ENCODE measurements at regions not wholly inside any gene's neighbourhood (a gene's known extent, or its start where the extent isn't known, plus 50 kb on each side); places are given as distances from the start of the nearest gene placed in this dataset.

DNA sequence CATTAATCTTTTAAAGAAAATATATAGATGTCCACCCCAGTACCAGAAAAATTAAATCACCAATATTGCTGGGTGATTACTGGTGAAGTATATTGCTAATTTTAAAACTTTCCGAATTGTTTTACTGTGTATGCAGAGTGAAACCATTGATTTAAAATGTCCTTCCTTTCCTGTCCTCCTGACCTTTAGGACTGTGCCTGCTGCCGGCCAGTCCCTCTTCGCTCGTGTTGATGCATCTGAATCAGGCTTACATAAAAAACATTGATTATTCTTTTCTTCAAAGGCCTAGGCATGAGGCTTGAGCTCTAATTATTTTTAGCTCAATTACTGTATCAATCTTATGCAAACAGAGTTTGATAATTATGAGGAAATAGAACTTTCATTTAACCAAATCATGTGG lies 1128.1 kb downstream of the BRINP3 start:
- no peak for ATAC-seq
- TF ChIP-seq, protein P1, sequence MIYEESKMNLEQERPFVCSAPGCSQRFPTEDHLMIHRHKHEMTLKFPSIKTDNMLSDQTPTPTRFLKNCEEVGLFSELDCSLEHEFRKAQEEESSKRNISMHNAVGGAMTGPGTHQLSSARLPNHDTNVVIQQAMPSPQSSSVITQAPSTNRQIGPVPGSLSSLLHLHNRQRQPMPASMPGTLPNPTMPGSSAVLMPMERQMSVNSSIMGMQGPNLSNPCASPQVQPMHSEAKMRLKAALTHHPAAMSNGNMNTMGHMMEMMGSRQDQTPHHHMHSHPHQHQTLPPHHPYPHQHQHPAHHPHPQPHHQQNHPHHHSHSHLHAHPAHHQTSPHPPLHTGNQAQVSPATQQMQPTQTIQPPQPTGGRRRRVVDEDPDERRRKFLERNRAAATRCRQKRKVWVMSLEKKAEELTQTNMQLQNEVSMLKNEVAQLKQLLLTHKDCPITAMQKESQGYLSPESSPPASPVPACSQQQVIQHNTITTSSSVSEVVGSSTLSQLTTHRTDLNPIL (CRISPR knock-in tag; IDR thresholded peaks at IDR 0.05; ENCODE audit: low read depth), result no peak
- TF ChIP-seq RARB (CRISPR knock-in tag; IDR thresholded peaks at IDR 0.05) (no peak), ZFP3 (CRISPR knock-in tag; IDR thresholded peaks at IDR 0.05) (no peak), ARNTL (CRISPR knock-in tag; IDR thresholded peaks at IDR 0.05; ENCODE audit: borderline replicate concordance, low read depth) (no peak), SNAI2 (CRISPR knock-in tag; IDR thresholded peaks at IDR 0.05) (no peak), ZNF8 (CRISPR knock-in tag; IDR thresholded peaks at IDR 0.05) (no peak), ZNF70 (CRISPR knock-in tag; IDR thresholded peaks at IDR 0.05) (no peak), PPARA (CRISPR knock-in tag; IDR thresholded peaks at IDR 0.05; ENCODE audit: borderline replicate concordance) (no peak)
- TF ChIP-seq, protein P2, sequence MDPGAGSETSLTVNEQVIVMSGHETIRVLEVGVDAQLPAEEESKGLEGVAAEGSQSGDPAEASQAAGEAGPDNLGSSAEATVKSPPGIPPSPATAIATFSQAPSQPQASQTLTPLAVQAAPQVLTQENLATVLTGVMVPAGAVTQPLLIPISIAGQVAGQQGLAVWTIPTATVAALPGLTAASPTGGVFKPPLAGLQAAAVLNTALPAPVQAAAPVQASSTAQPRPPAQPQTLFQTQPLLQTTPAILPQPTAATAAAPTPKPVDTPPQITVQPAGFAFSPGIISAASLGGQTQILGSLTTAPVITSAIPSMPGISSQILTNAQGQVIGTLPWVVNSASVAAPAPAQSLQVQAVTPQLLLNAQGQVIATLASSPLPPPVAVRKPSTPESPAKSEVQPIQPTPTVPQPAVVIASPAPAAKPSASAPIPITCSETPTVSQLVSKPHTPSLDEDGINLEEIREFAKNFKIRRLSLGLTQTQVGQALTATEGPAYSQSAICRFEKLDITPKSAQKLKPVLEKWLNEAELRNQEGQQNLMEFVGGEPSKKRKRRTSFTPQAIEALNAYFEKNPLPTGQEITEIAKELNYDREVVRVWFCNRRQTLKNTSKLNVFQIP (CRISPR knock-in tag; IDR thresholded peaks at IDR 0.05; ENCODE audit: borderline replicate concordance, low read depth), result no peak

DNA sequence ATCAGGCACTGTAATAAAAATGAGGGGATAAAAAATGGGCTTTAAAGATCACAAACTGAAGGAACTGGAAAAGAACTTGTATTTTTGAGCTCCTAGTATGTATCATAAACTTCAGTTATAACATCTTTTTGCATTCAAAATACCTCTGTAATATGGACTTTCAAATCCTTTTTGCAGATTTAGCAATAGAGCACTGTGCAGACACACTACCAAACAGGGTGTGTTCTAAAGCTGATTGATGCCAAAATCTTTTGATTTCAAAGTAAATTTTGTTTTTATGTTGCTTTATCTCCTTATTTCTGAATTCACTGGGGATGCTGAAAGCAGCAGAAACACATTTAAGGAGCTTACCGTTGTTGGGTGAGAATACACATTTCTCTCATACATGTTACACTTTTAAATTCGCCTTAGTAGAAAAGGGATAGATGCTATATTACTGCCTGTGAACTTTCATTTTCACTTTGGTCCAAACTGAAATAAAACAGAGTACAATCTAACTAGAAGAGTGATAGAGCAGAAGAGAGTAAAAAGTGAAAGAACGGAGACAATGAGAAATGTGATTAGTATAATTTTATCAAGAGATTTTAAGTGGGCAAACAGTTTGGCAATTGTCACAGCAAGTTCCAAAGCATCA lies 1126.6 kb downstream of the BRINP3 start:
- TF ChIP-seq SNAI2 (CRISPR knock-in tag; IDR thresholded peaks at IDR 0.05), result no peak
- ATAC-seq, result peak; percentile 80

DNA sequence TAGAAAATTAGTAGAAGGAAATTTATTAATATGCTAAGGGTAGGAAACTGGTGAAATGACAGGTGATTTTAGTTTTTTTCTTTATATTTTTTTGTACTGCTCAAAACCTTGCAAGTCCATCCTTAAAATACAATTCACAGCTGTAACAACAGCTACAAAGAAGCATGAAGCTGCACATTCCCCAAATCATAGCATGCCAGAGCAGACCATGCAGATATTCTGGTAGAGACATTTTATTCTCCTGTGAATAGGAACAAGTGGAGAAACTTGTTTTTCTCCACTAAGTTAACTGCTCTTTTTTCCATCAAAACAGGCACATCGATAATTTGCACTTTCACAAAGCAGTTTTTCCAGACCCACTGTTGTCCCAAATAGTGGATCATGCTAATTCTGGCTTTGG lies 1125.7 kb downstream of the BRINP3 start:
- peak; percentile 57 for ATAC-seq

DNA sequence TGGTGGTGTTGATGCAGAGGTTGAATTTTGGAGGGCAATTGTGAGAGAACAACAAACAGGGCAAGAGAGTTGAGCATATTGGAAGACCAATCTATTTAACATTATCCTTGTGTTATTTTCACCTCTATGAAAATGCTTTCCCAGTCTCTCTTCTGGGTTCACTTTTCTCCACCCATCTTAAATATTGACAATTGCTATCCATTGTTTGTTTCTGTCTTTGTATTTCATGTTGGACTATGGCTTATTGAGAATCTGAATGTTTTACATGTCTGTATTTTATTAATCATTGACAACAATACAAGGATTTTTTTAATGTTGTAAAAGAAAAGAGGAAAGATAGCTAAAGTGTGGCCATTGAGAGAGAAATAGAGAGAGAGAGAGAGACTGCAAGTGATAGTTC lies 1121.5 kb downstream of the BRINP3 start:
- TF ChIP-seq, protein P1 (CRISPR knock-in tag; IDR thresholded peaks at IDR 0.05; ENCODE audit: low read depth), result no peak
- no peak for TF ChIP-seq ZFP3 (CRISPR knock-in tag; IDR thresholded peaks at IDR 0.05)
- TF ChIP-seq TOX (CRISPR knock-in tag; IDR thresholded peaks at IDR 0.05; ENCODE audit: borderline replicate concordance), result no peak
- no peak for TF ChIP-seq ZNF565 (CRISPR knock-in tag; conservative IDR thresholded peaks at IDR 0.05; ENCODE audit: low read depth)
- no peak for TF ChIP-seq ZNF70 (CRISPR knock-in tag; IDR thresholded peaks at IDR 0.05)
- TF ChIP-seq, protein P2 (CRISPR knock-in tag; IDR thresholded peaks at IDR 0.05; ENCODE audit: borderline replicate concordance, low read depth), result no peak
- no peak for TF ChIP-seq RARB (CRISPR knock-in tag; IDR thresholded peaks at IDR 0.05)
- TF ChIP-seq OSR1 (CRISPR knock-in tag; IDR thresholded peaks at IDR 0.05), result no peak
- TF ChIP-seq ZC3H10 (CRISPR knock-in tag; IDR thresholded peaks at IDR 0.05), result no peak
- TF ChIP-seq, protein P3, sequence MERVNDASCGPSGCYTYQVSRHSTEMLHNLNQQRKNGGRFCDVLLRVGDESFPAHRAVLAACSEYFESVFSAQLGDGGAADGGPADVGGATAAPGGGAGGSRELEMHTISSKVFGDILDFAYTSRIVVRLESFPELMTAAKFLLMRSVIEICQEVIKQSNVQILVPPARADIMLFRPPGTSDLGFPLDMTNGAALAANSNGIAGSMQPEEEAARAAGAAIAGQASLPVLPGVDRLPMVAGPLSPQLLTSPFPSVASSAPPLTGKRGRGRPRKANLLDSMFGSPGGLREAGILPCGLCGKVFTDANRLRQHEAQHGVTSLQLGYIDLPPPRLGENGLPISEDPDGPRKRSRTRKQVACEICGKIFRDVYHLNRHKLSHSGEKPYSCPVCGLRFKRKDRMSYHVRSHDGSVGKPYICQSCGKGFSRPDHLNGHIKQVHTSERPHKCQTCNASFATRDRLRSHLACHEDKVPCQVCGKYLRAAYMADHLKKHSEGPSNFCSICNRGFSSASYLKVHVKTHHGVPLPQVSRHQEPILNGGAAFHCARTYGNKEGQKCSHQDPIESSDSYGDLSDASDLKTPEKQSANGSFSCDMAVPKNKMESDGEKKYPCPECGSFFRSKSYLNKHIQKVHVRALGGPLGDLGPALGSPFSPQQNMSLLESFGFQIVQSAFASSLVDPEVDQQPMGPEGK (CRISPR knock-in tag; IDR thresholded peaks at IDR 0.05; ENCODE audit: borderline replicate concordance), result no peak
- TF ChIP-seq, protein P4, sequence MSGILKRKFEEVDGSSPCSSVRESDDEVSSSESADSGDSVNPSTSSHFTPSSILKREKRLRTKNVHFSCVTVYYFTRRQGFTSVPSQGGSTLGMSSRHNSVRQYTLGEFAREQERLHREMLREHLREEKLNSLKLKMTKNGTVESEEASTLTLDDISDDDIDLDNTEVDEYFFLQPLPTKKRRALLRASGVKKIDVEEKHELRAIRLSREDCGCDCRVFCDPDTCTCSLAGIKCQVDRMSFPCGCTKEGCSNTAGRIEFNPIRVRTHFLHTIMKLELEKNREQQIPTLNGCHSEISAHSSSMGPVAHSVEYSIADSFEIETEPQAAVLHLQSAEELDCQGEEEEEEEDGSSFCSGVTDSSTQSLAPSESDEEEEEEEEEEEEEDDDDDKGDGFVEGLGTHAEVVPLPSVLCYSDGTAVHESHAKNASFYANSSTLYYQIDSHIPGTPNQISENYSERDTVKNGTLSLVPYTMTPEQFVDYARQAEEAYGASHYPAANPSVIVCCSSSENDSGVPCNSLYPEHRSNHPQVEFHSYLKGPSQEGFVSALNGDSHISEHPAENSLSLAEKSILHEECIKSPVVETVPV (CRISPR knock-in tag; IDR thresholded peaks at IDR 0.05), result no peak
- TF ChIP-seq ZFP30 (CRISPR knock-in tag; IDR thresholded peaks at IDR 0.05), result no peak
- TF ChIP-seq, protein P5, sequence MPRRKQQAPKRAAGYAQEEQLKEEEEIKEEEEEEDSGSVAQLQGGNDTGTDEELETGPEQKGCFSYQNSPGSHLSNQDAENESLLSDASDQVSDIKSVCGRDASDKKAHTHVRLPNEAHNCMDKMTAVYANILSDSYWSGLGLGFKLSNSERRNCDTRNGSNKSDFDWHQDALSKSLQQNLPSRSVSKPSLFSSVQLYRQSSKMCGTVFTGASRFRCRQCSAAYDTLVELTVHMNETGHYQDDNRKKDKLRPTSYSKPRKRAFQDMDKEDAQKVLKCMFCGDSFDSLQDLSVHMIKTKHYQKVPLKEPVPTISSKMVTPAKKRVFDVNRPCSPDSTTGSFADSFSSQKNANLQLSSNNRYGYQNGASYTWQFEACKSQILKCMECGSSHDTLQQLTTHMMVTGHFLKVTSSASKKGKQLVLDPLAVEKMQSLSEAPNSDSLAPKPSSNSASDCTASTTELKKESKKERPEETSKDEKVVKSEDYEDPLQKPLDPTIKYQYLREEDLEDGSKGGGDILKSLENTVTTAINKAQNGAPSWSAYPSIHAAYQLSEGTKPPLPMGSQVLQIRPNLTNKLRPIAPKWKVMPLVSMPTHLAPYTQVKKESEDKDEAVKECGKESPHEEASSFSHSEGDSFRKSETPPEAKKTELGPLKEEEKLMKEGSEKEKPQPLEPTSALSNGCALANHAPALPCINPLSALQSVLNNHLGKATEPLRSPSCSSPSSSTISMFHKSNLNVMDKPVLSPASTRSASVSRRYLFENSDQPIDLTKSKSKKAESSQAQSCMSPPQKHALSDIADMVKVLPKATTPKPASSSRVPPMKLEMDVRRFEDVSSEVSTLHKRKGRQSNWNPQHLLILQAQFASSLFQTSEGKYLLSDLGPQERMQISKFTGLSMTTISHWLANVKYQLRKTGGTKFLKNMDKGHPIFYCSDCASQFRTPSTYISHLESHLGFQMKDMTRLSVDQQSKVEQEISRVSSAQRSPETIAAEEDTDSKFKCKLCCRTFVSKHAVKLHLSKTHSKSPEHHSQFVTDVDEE (CRISPR knock-in tag; IDR thresholded peaks at IDR 0.05), result no peak
- no peak for TF ChIP-seq ESRRG (CRISPR knock-in tag; IDR thresholded peaks at IDR 0.05)
- TF ChIP-seq PPARA (CRISPR knock-in tag; IDR thresholded peaks at IDR 0.05; ENCODE audit: borderline replicate concordance), result no peak
- TF ChIP-seq ARNTL (CRISPR knock-in tag; IDR thresholded peaks at IDR 0.05; ENCODE audit: borderline replicate concordance, low read depth), result no peak
- no peak for ATAC-seq

More for the DNA sequence above, 1125.7 kb downstream of the BRINP3 start:
- no peak for TF ChIP-seq ZNF565 (CRISPR knock-in tag; conservative IDR thresholded peaks at IDR 0.05; ENCODE audit: low read depth)

Data from SK-N-SH treated with all-trans-retinoic acid at 6 μM for 48 hours (cell line).